ENCODE measurements at regions not wholly inside any gene's neighbourhood (a gene's known extent, or its start where the extent isn't known, plus 50 kb on each side); places are given as distances from the start of the nearest gene placed in this dataset.

DNA sequence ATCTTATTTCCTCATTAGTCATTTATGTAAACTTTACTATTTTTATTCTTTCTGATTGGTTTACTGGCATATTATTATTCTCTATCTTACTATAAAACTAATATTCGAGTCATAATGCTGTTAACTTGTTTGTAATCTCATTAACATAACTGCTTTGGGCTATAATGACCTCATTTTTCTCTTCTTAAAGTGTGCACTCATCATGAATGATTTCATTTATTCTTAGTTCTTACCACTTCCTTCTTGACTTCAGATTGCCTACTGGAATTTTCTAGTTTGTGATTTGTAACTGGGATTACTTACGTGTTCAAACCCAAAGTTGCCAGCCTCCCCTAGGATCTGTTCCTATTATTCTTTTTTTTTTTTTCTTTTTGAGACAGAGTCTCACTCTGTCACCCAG, 91.8 kb upstream of the TNFAIP3 start:
- no peak for TF ChIP-seq EZH2 (IDR thresholded peaks at IDR 0.05; ENCODE audit: borderline replicate concordance, insufficient read depth, low read depth, low read length, poor library complexity, severe bottlenecking)
- TF ChIP-seq, protein P1, sequence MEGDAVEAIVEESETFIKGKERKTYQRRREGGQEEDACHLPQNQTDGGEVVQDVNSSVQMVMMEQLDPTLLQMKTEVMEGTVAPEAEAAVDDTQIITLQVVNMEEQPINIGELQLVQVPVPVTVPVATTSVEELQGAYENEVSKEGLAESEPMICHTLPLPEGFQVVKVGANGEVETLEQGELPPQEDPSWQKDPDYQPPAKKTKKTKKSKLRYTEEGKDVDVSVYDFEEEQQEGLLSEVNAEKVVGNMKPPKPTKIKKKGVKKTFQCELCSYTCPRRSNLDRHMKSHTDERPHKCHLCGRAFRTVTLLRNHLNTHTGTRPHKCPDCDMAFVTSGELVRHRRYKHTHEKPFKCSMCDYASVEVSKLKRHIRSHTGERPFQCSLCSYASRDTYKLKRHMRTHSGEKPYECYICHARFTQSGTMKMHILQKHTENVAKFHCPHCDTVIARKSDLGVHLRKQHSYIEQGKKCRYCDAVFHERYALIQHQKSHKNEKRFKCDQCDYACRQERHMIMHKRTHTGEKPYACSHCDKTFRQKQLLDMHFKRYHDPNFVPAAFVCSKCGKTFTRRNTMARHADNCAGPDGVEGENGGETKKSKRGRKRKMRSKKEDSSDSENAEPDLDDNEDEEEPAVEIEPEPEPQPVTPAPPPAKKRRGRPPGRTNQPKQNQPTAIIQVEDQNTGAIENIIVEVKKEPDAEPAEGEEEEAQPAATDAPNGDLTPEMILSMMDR (IDR thresholded peaks at IDR 0.05) = no peak
